Karpas-422 (cell line): ENCODE measurements at regions not wholly inside any gene's neighbourhood (a gene's known extent, or its start where the extent isn't known, plus 50 kb on each side); places are given as distances from the start of the nearest gene placed in this dataset.
A peak's percentile ranks its signal among the peaks of the same experiment; 100 is the strongest.

Source experiments
- DNase-seq: peaks from one replicate; pipeline ENCODE4 v3.0.0-alpha.2; 2015
- H2AFZ ChIP-seq: fragments of 200-600 bp; sonication (generic); 2 replicates; pipeline ENCODE4 v1.6.1; 2014; ENCODE audit warnings: antibody characterized with exemption, low read length, mixed read lengths
- H3K27ac ChIP-seq: fragments of 200-600 bp; sonication (generic); 2 replicates; pipeline ENCODE4 v1.5.1; 2014; ENCODE audit warnings: mild to moderate bottlenecking, low read length, moderate library complexity
- H3K27me3 ChIP-seq: fragments of 200-600 bp; sonication (generic); 2 replicates; pipeline ENCODE4 v1.6.1; 2014; ENCODE audit warnings: low read length, mixed read lengths
- H3K36me3 ChIP-seq: fragments of 200-600 bp; sonication (generic); 2 replicates; pipeline ENCODE4 v1.6.1; 2014; ENCODE audit warnings: low read length, mixed read lengths; ENCODE audit not compliant: insufficient read depth
- H3K4me1 ChIP-seq: fragments of 200-600 bp; sonication (generic); 2 replicates; pipeline ENCODE4 v1.6.1; 2014; ENCODE audit warnings: mild to moderate bottlenecking, low read length, mixed read lengths
- H3K4me2 ChIP-seq: fragments of 200-600 bp; sonication (generic); 2 replicates; pipeline ENCODE4 v1.6.1; 2014; ENCODE audit warnings: low read length, low read depth, mild to moderate bottlenecking; ENCODE audit not compliant: poor library complexity, severe bottlenecking
- H3K4me3 ChIP-seq: fragments of 200-600 bp; sonication (generic); 2 replicates; pipeline ENCODE4 v1.5.1; 2014; ENCODE audit warnings: mild to moderate bottlenecking, antibody characterized with exemption, low read length, mixed read lengths
- H3K79me2 ChIP-seq: fragments of 200-600 bp; sonication (generic); 2 replicates; pipeline ENCODE4 v1.6.1; 2014; ENCODE audit warnings: mild to moderate bottlenecking, low read length, mixed read lengths
- H3K9ac ChIP-seq: fragments of 200-600 bp; sonication (generic); 2 replicates; pipeline ENCODE4 v1.6.0; 2014; ENCODE audit warnings: low read length
- H3K9me2 ChIP-seq: fragments of 200-600 bp; sonication (generic), shearing (Covaris generic); replicated peaks from 2 replicates; pipeline ENCODE4 v1.6.0; 2014; ENCODE audit warnings: mild to moderate bottlenecking, low read length, moderate library complexity; ENCODE audit not compliant: insufficient read depth
- H3K9me3 ChIP-seq: fragments of 300-700, 200-600 bp; sonication (generic); 2 replicates; pipeline ENCODE4 v1.6.1; 2014; ENCODE audit warnings: low read length, mixed read lengths
- H4K20me1 ChIP-seq: fragments of 200-600 bp; sonication (generic); 2 replicates; pipeline ENCODE4 v1.6.1; 2014; ENCODE audit warnings: mild to moderate bottlenecking, antibody characterized with exemption, low read length, low read depth; ENCODE audit not compliant: insufficient read depth

GRCh38 chr6:93069856-93070255, 349.5 kb downstream of the EPHA7 start:
- Histone ChIP-seq H2AFZ (no peak overlapping the region), H3K4me3 (no peak overlapping the region), H3K79me2 (no peaks in the 10 kb centered on the region), H3K9ac (no peak overlapping the region), H3K36me3 (no peaks in the 10 kb centered on the region), H3K4me2 (no peak overlapping the region), H3K27ac (no peak overlapping the region), H4K20me1 (no peaks in the 10 kb centered on the region), H3K4me1 (no peaks in the 10 kb centered on the region), H3K27me3 (no peaks in the 10 kb centered on the region), H3K9me2 (no peaks in the 10 kb centered on the region), H3K9me3 (peaks cover 7% of the 10 kb centered on the region; the same call in 1 of the 2 replicates)
- DNase-seq, result no peak

- Histone ChIP-seq H3K27ac (no peak overlapping the region), H4K20me1 (no peaks in the 10 kb centered on the region), H3K79me2 (no peaks in the 10 kb centered on the region)
These were observed 359.4 kb downstream of the EPHA7 start for GRCh38 chr6:93059911-93060310.

GRCh38 chr6:93057584-93057983, 361.8 kb downstream of the EPHA7 start:
- no peaks in the 10 kb centered on the region for H4K20me1 ChIP-seq
- H2AFZ ChIP-seq, result no peak overlapping the region
- no peaks in the 10 kb centered on the region for H3K27me3 ChIP-seq
- no peak overlapping the region for H3K27ac ChIP-seq
- peaks cover 20% of the 10 kb centered on the region for H3K9me3 ChIP-seq
- no peak overlapping the region for H3K4me2 ChIP-seq
- no peak for DNase-seq
- no peaks in the 10 kb centered on the region for H3K4me1 ChIP-seq
- no peak overlapping the region for H3K9ac ChIP-seq
- no peaks in the 10 kb centered on the region for H3K36me3 ChIP-seq
- no peaks in the 10 kb centered on the region for H3K79me2 ChIP-seq
- H3K4me3 ChIP-seq, result no peak overlapping the region
- H3K9me2 ChIP-seq, result no peaks in the 10 kb centered on the region; the same call in 1 of the 2 replicates

More at GRCh38 chr6:93059911-93060310, 359.4 kb downstream of the EPHA7 start:
- no peak overlapping the region for H3K4me2 ChIP-seq
- no peaks in the 10 kb centered on the region; the same call in 1 of the 2 replicates for H3K9me2 ChIP-seq
- H3K4me1 ChIP-seq, result no peaks in the 10 kb centered on the region
- H3K36me3 ChIP-seq, result no peaks in the 10 kb centered on the region
- no peak overlapping the region for H2AFZ ChIP-seq
- no peak overlapping the region for H3K4me3 ChIP-seq
- no peak for DNase-seq
- H3K9me3 ChIP-seq, result peaks cover 28% of the 10 kb centered on the region
- no peak overlapping the region for H3K9ac ChIP-seq
- H3K27me3 ChIP-seq, result no peaks in the 10 kb centered on the region

DNA sequence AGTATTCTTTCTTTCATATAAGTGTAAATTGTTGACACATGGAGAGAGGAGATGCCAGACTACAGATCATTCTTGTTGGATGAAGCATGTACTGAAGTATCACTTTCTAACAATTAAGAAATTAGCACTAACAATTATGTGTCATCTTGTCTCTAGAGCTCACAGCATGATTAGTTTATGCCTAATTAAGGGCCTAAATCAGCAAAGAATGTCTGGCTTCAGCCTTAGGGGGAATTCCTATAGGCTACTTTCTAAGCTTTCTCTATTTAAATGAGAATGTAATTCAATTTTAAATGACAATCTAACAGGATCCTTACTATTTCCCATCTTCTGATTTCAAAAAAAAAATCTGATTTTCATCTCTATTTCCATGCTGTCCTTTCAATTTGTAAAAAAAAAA, 371.0 kb downstream of the EPHA7 start:
- no peak overlapping the region for H3K27ac ChIP-seq
- no peaks in the 10 kb centered on the region for H3K79me2 ChIP-seq
- H3K4me1 ChIP-seq, result no peaks in the 10 kb centered on the region
- no peaks in the 10 kb centered on the region for H3K9me2 ChIP-seq
- no peak overlapping the region for H2AFZ ChIP-seq
- no peaks in the 10 kb centered on the region for H4K20me1 ChIP-seq
- no peaks in the 10 kb centered on the region for H3K27me3 ChIP-seq
- H3K36me3 ChIP-seq, result no peaks in the 10 kb centered on the region
- no peak overlapping the region for H3K9ac ChIP-seq
- DNase-seq, result no peak
- no peak overlapping the region for H3K4me3 ChIP-seq
- H3K4me2 ChIP-seq, result no peak overlapping the region
- H3K9me3 ChIP-seq, result no peaks in the 10 kb centered on the region; the same call in 1 of the 2 replicates

- Histone ChIP-seq H3K36me3 (no peaks in the 10 kb centered on the region), H3K27ac (no peak overlapping the region), H3K9ac (no peak overlapping the region), H2AFZ (no peak overlapping the region), H3K79me2 (no peaks in the 10 kb centered on the region), H3K9me2 (no peaks in the 10 kb centered on the region), H3K4me1 (no peaks in the 10 kb centered on the region), H4K20me1 (no peaks in the 10 kb centered on the region), H3K27me3 (no peaks in the 10 kb centered on the region), H3K4me3 (no peak overlapping the region), H3K4me2 (no peak overlapping the region), H3K9me3 (no peaks in the 10 kb centered on the region; the same call in 1 of the 2 replicates)
- no peak for DNase-seq
These were observed 372.3 kb downstream of the EPHA7 start for GRCh38 chr6:93047033-93047432.

DNA sequence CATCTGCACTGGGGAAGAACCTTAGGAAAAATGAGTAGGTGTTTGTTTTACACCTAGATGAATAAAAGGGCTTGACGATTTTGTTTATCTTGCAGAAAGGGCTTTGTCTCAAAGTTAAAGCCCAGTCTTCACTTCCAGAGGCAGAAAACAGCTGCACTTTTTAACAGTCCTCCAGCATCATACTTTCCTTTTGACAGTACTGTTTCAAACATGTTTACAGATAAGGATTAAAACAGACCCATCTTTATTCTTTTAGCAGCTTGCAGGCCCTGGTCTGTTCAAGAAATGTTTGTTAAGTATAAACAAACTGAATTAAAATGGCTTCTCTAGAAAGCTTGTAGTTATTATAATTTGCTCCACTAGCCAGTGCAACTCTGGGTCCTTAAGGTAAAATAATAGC, 374.2 kb downstream of the EPHA7 start:
- Histone ChIP-seq H3K27ac (no peak overlapping the region), H4K20me1 (no peaks in the 10 kb centered on the region), H3K79me2 (no peaks in the 10 kb centered on the region), H3K9me2 (no peaks in the 10 kb centered on the region), H3K4me1 (no peaks in the 10 kb centered on the region), H3K9ac (no peak overlapping the region), H3K36me3 (no peaks in the 10 kb centered on the region), H3K27me3 (no peaks in the 10 kb centered on the region), H3K4me2 (no peak overlapping the region), H3K9me3 (peaks cover 3% of the 10 kb centered on the region; the same call in 1 of the 2 replicates), H3K4me3 (no peak overlapping the region), H2AFZ (no peak overlapping the region)
- DNase-seq, result no peak

- H4K20me1 ChIP-seq, result no peaks in the 10 kb centered on the region
- H3K4me2 ChIP-seq, result no peak overlapping the region
- no peaks in the 10 kb centered on the region for H3K27me3 ChIP-seq
- H3K9me3 ChIP-seq, result peaks cover 3% of the 10 kb centered on the region
- H3K9ac ChIP-seq, result no peak overlapping the region
- no peaks in the 10 kb centered on the region for H3K36me3 ChIP-seq
- H3K27ac ChIP-seq, result no peak overlapping the region
- H2AFZ ChIP-seq, result no peak overlapping the region
- H3K79me2 ChIP-seq, result no peaks in the 10 kb centered on the region
- DNase-seq, result no peak
- H3K9me2 ChIP-seq, result no peaks in the 10 kb centered on the region
- no peaks in the 10 kb centered on the region for H3K4me1 ChIP-seq
- no peak overlapping the region for H3K4me3 ChIP-seq
These were observed 379.0 kb downstream of the EPHA7 start for GRCh38 chr6:93040375-93040774.

GRCh38 chr6:93036835-93037234, 382.5 kb downstream of the EPHA7 start:
- Histone ChIP-seq H3K79me2 (no peaks in the 10 kb centered on the region), H3K9me3 (peaks cover 3% of the 10 kb centered on the region), H3K4me3 (no peak overlapping the region), H2AFZ (no peak overlapping the region), H3K27ac (no peak overlapping the region), H3K9ac (no peak overlapping the region), H3K27me3 (no peaks in the 10 kb centered on the region), H4K20me1 (no peaks in the 10 kb centered on the region), H3K9me2 (no peaks in the 10 kb centered on the region), H3K4me2 (no peak overlapping the region), H3K36me3 (no peaks in the 10 kb centered on the region), H3K4me1 (no peaks in the 10 kb centered on the region)
- DNase-seq, result peak; percentile 51

DNA sequence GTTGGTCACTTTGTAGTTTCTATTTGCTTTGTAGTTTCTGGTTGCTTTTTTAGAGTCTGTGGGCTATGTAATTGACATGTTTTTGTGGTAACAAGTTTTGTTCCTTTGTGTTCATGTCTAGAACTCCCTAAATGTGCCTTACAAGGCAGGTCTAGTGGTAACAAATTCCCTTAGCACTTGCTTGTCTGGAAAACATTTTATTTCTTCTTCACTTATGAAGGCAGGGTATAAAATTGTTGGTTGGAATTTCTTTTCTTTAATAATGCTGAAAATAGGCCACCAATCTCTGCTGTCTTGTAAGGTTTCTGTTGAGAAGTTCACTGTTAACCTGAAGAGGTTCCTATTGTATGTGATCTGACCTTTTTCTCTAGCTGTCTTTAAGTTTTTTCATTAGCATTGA, 383.6 kb downstream of the EPHA7 start:
- no peaks in the 10 kb centered on the region for H3K79me2 ChIP-seq
- no peak overlapping the region for H3K4me3 ChIP-seq
- DNase-seq, result no peak
- H3K27ac ChIP-seq, result no peak overlapping the region
- H3K27me3 ChIP-seq, result no peaks in the 10 kb centered on the region
- no peaks in the 10 kb centered on the region for H4K20me1 ChIP-seq
- no peaks in the 10 kb centered on the region for H3K36me3 ChIP-seq
- no peaks in the 10 kb centered on the region for H3K4me1 ChIP-seq
- H3K9me2 ChIP-seq, result no peaks in the 10 kb centered on the region
- no peak overlapping the region for H3K9ac ChIP-seq
- no peak overlapping the region for H2AFZ ChIP-seq
- H3K4me2 ChIP-seq, result no peak overlapping the region
- H3K9me3 ChIP-seq, result peaks cover 5% of the 10 kb centered on the region
